A549 (cell line): ENCODE measurements at regions not wholly inside any gene's neighbourhood (a gene's known extent, or its start where the extent isn't known, plus 50 kb on each side); places are given as distances from the start of the nearest gene placed in this dataset.

ENCODE experiments used
- ATAC-seq, 2 experiments: fragments of 200-7000 bp in 1 of 2; fragments of >200 bp in 1 of 2; cut with Nextera tagmentation in 1 of 2; cut with Tn5 transposase in 1 of 2; 3 replicates each; pipeline versions ENCODE4 v1.8.0 to v1.9.1; 2018 to 2020; ENCODE audit warnings: mild to moderate bottlenecking in 1 of 2, moderate library complexity in 1 of 2
- CTCF ChIA-PET: fragments of 300-600 bp; sonication (Branson Sonifier 250); formaldehyde crosslinking; extraction: SDS; loops from one replicate; lab custom pipeline; 2021; ENCODE audit warnings: antibody characterized with exemption, inconsistent platforms; lab: Yijun Ruan, JAX
- POLR2A ChIA-PET: fragments of 350-600 bp; formaldehyde crosslinking; extraction: SDS; loops from one replicate; lab custom pipeline; 2021; ENCODE audit warnings: antibody characterized with exemption, inconsistent platforms; lab: Yijun Ruan, JAX
- DNase-seq, 2 experiments: peaks; one replicate each; pipeline versions ENCODE4 v3.0.0 to v3.0.0-alpha.2; 2011 to 2016; ENCODE audit warnings: low read depth in 1 of 2, low spot score in 1 of 2
- FAIRE-seq: peaks from 2 replicates; lab custom pipeline; 2011; peaks lifted over from hg19 to GRCh38; lab: Jason Lieb, UNC
- H3K27ac ChIP-seq, 2 experiments: fragments of >200 bp; sonication (Bioruptor Twin); formaldehyde crosslinking; 3 replicates each; pipeline ENCODE4 v1.5.1; 2016 to 2017
- H3K4me1 ChIP-seq: fragments of >200 bp; sonication (Bioruptor Twin); formaldehyde crosslinking; 3 replicates; pipeline ENCODE4 v1.6.1; 2016
- H3K4me2 ChIP-seq: fragments of >200 bp; sonication (Bioruptor Twin); formaldehyde crosslinking; 3 replicates; pipeline ENCODE4 v1.6.1; 2016
- H3K4me3 ChIP-seq: fragments of >200 bp; sonication (Bioruptor Twin); formaldehyde crosslinking; 3 replicates; pipeline ENCODE4 v1.5.1; 2016
- H3K9me3 ChIP-seq: fragments of >200 bp; sonication (Bioruptor Twin); formaldehyde crosslinking; 3 replicates; pipeline ENCODE4 v1.6.1; 2016
- ATOH8 ChIP-seq: fragments of 250-450 bp; sonication (Bioruptor Pico); IDR thresholded peaks from 2 replicates; pipeline ENCODE4 v1.5.0; 2020; ENCODE audit warnings: low read depth, mild to moderate bottlenecking, moderate library complexity
- CBX2 ChIP-seq: fragments of 200-600 bp; sonication (generic); IDR thresholded peaks from 2 replicates; pipeline ENCODE4 v1.6.1; 2016; ENCODE audit warnings: low read depth, mild to moderate bottlenecking, borderline replicate concordance
- CBX8 ChIP-seq: fragments of 200-600 bp; sonication (generic); IDR thresholded peaks from 2 replicates; pipeline ENCODE4 v1.6.1; 2016
- CTCF ChIP-seq: fragments of >200 bp; sonication (Bioruptor Twin); formaldehyde crosslinking; IDR thresholded peaks from 3 replicates; pipeline ENCODE4 v1.5.1; 2016
- EHF ChIP-seq: fragments of 250-450 bp; sonication (Bioruptor Pico); IDR thresholded peaks from 2 replicates; pipeline ENCODE4 v1.5.0; 2020; ENCODE audit warnings: mild to moderate bottlenecking
- ELK1 ChIP-seq: fragments of 150-350 bp; IDR thresholded peaks from 2 replicates; pipeline ENCODE4 v1.6.1; 2014; ENCODE audit warnings: low read depth, mild to moderate bottlenecking, low read length
- FOSB ChIP-seq: fragments of 250-450 bp; sonication (Bioruptor Pico); IDR thresholded peaks from 2 replicates; pipeline ENCODE4 v1.5.0; 2020; ENCODE audit warnings: mild to moderate bottlenecking, moderate library complexity
- FOXS1 ChIP-seq: fragments of 250-450 bp; sonication (Bioruptor Pico); IDR thresholded peaks from 2 replicates; pipeline ENCODE4 v1.5.0; 2020; ENCODE audit warnings: mild to moderate bottlenecking, moderate library complexity
- GATA3 ChIP-seq: IDR thresholded peaks from 2 replicates; pipeline ENCODE4 v1.6.1; 2012; ENCODE audit warnings: borderline replicate concordance
- HDAC2 ChIP-seq: fragments of 200-600 bp; sonication (generic); IDR thresholded peaks from 2 replicates; pipeline ENCODE4 v1.6.1; 2016
- HOXB5 ChIP-seq: fragments of 250-450 bp; sonication (Bioruptor Pico); IDR thresholded peaks from 2 replicates; pipeline ENCODE4 v1.5.0; 2020; ENCODE audit warnings: mild to moderate bottlenecking, moderate library complexity
- MAFK ChIP-seq: fragments of 450-650 bp; IDR thresholded peaks from 2 replicates; pipeline ENCODE4 v1.6.1; 2014; ENCODE audit not compliant: partially characterized antibody
- NFE2L2 ChIP-seq: fragments of 150-350 bp; conservative IDR thresholded peaks from 2 replicates; pipeline ENCODE4 v1.6.1; 2014; ENCODE audit warnings: low read length
- REST ChIP-seq: fragments of 200-600 bp; sonication (generic); IDR thresholded peaks from 2 replicates; pipeline ENCODE4 v1.6.1; 2016; ENCODE audit warnings: antibody characterized with exemption, mild to moderate bottlenecking, moderate library complexity
- TP53 ChIP-seq: fragments of 250-450 bp; sonication (Bioruptor Pico); IDR thresholded peaks from 2 replicates; pipeline ENCODE4 v1.5.0; 2021; ENCODE audit warnings: mild to moderate bottlenecking, moderate library complexity
- USF2 ChIP-seq: fragments of 450-650 bp; IDR thresholded peaks from 2 replicates; pipeline ENCODE4 v1.6.1; 2014; ENCODE audit warnings: antibody characterized with exemption
- ZSCAN20 ChIP-seq: fragments of 250-450 bp; sonication (Bioruptor Pico); IDR thresholded peaks from 2 replicates; pipeline ENCODE4 v1.8.0; 2022; ENCODE audit warnings: mild to moderate bottlenecking, moderate library complexity
- WGBS: methylation state at CpG from one replicate; pipeline ENCODE4 v1.1.6; 2017; ENCODE audit errors: missing lambda C conversion rate; 5-methylcytosine and 5-hydroxymethylcytosine counted together

- no peak overlapping the region for H3K4me3 ChIP-seq
- CTCF ChIA-PET, result interaction anchor here (0.5 to 1.6 kb wide), 4 partner anchors 8 to 490 kb away, joined by 3 to 7 read pairs (median 4); no protein-coding TSS in a partner anchor
- no peak overlapping the region for H3K4me2 ChIP-seq
- FAIRE-seq (no peak), DNase-seq (no peak), ATAC-seq (no peak)
- H3K27ac ChIP-seq, result 0 out of 6 replicates have a peak overlapping the region, but pooled peaks of 1 of the 2 experiments have one; percentile 31
- H3K9me3 ChIP-seq, result no peaks in the 10 kb centered on the region
- WGBS, result 45% methylated on average over 1 of the region's 6 CpGs
- peaks cover 4% of the 10 kb centered on the region; the same call in 1 of the 3 replicates for H3K4me1 ChIP-seq
- POLR2A ChIA-PET, result interaction anchor here (1.1 kb wide), 1 partner anchor 66 kb away, joined by 3 read pairs; the partner anchor contains the start of gene RASL11A
- TF ChIP-seq REST, result no peak
Measured at GRCh38 chr13:27336014-27336673, 65.5 kb downstream of the RASL11A start.

GRCh38 chr13:27338207-27338606 is 67.6 kb downstream of the RASL11A start:
- no peak overlapping the region for H3K4me3 ChIP-seq
- H3K9me3 ChIP-seq, result no peaks in the 10 kb centered on the region
- WGBS, result 94% methylated on average over 1 of the region's 1 CpG
- peaks cover 11% of the 10 kb centered on the region; the same call in 1 of the 3 replicates for H3K4me1 ChIP-seq
- CTCF ChIA-PET, result interaction anchor here (0.7 to 2.7 kb wide), 5 partner anchors 10 to 441 kb away, joined by 3 to 10 read pairs (median 9); no protein-coding TSS in a partner anchor
- H3K4me2 ChIP-seq, result no peak overlapping the region
- DNase-seq, result no peak
- no peak overlapping the region for H3K27ac ChIP-seq
- POLR2A ChIA-PET, result no interaction called here
- no peak for ATAC-seq
- no peak for FAIRE-seq
- no peak for TF ChIP-seq ZSCAN20 (CRISPR knock-in tag)
- no peak for TF ChIP-seq TP53
- no peak for TF ChIP-seq FOXS1 (CRISPR knock-in tag)
- no peak for TF ChIP-seq ELK1
- no peak for TF ChIP-seq EHF
- no peak for TF ChIP-seq CBX8
- no peak for TF ChIP-seq MAFK
- no peak for TF ChIP-seq USF2
- TF ChIP-seq HDAC2, result no peak
- TF ChIP-seq CTCF, result no peak
- TF ChIP-seq HOXB5 (CRISPR knock-in tag), result no peak
- TF ChIP-seq FOSB (CRISPR knock-in tag), result no peak
- no peak for TF ChIP-seq ATOH8 (CRISPR knock-in tag)
- TF ChIP-seq CBX2, result no peak
- no peak for TF ChIP-seq GATA3
- no peak for TF ChIP-seq REST
- TF ChIP-seq NFE2L2, result no peak
